AG08395 (cell line): ENCODE measurements at regions not wholly inside any gene's neighbourhood (a gene's known extent, or its start where the extent isn't known, plus 50 kb on each side); places are given as distances from the start of the nearest gene placed in this dataset.
"Not testable (repeated sequence)": the region's sequence is repeated elsewhere in the genome, so short reads cannot be mapped to it uniquely, and the experiment has no call there.

Experiments used
- DNase-seq: peaks from one replicate; pipeline ENCODE4 v3.0.0; 2012; ENCODE audit warnings: mixed read lengths, low spot score

DNA sequence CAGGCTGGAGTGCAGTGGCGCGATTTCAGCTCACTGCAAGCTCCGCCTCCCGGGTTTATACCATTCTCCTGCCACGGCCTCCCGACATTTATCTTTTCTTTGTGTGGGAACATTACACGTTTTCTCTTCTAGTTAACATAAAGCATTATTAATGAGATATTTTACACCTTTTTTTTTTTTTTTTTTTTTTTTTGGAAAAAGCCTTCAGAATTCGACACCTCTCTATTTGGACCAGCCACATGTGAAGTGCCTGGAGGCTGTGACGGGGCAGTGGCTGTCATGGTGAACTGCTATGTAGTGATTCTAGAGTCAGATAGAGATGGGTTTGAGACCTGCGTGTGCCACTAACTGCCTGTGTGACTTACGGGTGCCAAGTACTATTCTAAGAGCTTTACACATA, 64.3 kb downstream of the SMIM38 start:
- DNase-seq, result no peak

DNA sequence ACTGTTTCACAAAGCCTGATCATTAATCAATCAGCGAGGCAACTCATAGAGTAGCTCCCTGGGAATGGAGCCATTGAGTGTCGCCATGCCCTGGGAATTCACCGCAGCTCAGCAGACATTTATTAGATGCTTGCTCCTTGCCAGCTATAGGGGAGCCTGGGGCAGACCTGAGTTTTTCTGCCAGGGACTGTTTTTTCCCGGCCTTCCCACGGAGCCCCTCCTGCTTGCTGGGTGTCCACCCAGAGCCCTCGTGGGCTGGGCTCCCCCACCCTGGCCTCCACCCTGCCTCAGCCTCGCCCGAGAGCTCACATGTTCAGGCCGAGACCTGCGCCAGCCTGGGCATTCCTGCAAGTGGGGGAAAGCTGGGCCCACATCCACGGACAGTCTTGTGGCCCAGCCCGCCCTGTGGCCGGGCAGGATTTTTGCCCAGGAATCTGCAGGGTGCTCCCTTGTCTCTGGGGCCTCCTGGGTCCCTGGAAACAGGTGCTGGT, 64.9 kb downstream of the SMIM38 start:
- DNase-seq, result no peak

DNA sequence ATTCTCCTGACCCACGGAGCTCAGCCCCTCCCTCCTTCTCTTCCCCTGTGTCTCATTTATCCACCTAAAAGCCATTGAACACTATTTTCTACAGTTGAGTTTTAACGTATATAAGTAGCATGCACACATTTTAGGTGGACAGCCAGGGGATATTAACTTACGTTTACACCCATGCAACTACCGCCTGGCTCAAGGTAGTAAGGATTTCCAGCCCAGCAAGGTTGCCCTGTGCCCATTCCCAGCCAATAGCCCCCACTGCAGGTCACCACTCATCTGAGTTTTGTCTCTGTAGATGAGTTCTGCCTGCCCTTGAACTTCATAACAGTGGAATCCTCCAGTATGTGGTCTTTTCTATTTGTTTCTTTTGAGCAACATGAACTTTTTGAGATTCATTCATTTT, 65.4 kb downstream of the SMIM38 start:
- DNase-seq, result no peak

DNA sequence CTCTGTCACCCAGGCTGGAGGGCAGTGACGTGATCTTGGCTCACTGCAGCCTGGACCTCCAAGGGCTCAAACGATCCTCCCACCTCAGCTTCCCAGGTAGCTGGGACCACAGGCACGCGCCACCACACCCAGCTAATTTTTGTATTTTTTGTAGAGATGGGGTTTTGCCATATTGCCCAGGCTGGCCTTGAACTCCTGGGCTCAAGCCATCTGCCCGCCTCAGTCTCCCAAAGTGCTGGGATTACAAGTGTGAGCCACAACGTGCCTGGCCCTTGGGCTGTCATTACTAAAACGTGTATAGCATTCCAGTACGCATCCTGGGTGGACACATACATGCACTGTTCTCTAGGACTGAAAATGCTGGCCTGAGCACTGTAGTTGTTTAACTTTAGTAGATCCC, 65.9 kb downstream of the SMIM38 start:
- not testable (repeated sequence) for DNase-seq

DNA sequence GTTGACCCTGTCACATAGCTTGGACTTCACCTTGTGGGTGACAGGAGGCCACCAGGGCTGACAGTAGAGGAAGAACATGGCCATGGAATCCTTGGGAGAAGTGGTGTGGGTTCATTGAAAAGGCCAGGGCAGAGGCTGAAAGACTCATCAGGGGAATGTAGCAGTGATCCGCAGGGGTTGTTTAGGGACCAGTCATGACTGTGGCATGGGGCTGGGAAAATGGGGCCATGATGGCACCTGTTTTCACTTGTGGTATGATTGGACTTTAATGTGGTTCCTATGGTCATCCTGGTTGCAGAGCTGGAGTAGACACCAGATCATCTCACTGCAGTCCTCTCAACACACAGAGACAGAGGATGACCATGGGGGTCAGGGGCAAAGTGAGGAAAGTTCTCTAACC, 66.7 kb upstream of the MYEOV start:
- no peak for DNase-seq

DNA sequence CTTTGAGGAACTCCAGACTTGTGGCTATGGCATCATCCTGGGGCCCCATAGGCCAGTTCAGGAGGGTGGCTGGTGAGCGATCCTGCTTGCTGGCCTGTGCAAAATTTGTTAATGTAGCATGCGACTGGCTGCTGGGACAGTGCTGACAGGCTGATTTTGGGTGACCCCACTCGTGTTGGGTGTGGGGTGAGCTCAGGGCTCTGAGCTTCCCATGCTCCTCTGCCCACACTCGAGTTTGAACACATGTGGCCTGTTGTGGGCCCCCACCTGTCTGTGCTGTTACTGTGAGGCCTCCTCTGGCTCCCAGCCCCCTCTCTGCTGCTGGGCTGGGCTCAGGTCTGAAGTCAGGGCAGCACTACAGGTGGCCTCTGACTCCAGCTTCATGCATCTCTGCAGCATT, 64.4 kb upstream of the MYEOV start:
- no peak for DNase-seq

DNA sequence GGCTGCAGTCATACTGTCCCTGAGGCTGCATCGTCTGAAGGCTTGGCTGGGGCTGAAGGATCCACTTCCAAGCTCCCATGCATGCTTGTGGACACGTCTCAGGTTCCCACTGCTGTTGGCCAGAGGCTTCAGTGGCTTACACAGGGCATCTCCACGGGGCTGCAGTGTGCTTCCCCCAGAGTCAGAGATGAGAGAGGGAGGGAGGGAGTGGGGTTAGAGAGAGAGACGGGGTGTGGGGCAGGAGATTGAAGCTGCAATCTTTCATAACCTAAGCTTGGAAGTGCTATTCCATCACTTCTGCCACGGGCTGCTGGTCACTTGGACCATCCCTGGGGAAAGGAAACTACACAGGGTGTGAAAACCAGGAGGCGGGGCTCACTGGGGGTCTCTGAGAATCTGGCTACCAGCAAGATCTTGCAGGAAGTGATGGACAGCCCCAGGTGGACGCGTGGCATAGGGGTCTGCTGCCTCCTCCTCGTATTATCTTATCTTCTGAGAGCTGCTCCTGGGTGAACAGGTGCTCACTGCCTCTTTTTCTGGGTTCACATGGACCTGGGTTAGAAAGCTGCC, 63.0 kb upstream of the MYEOV start:
- no peak for DNase-seq

DNA sequence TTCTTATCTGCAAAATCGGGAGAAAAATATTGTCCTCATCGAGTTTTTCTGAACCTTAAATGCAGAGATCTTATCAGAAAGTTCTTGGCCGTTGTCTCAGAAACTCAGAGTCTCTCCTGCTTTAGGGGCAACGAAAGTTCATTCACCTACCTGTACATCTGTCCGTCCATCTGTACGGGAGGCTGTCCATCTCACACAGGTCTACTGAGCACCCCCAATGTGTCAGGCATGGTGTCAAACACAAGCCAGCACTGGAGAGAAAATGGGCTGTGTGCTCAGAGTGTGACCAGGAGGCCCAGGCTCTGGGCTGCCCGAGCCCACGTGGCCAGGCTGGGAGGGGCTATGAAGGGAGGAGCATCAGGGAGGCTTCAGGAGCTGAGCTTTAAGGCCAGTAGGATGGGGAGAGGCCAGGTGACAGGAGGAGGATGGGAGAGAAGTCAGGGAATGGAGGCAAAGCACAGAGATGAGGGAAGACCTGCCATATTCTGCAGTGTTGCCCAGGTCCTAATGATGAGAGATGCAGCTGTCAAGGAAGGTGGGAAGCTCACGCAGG, 62.4 kb upstream of the MYEOV start:
- no peak for DNase-seq

DNA sequence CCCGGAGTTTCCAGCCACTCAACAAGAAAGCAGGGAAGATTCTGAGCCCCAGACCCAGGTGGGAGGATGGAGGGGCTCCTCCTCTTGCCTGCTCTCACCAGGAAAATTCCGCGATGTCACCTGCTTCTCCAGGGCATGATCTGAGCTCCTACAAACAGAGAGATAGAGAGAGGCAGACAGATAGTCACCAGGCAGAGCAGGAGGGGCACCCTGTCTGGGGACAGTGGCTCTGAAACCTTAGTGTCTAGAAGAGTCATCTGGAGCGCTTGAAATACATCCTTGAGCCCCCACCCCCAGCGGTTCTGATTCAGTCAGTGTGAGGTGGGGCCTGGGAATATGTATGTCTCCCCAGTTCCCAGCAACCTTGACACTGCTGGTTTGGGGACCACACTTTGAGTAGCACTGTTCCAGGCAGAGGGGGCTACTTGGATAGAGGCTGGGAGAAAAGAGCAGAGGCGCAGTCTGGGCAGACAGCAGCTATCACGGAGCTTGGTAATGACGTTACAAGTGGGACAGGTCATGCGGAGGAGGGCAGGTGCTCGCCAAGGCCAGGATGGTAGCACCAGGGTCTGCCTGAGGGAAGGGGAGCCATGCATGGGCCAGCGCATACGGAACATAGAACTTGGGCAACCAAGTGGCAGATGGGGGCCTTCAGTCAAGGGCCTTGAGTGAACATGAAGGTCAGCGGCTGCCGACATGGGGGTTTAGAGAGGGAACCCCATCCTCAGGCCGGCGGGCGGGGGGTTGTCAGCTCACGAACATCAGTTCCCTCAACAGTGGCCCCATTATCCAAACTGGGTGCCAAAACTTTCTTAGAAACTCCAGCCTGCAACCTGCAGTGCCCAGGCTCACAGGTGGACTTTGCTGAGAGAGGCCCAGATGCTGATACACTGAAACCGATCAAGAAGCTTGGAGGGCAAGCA, 60.9 kb upstream of the MYEOV start:
- DNase-seq, result no peak

DNA sequence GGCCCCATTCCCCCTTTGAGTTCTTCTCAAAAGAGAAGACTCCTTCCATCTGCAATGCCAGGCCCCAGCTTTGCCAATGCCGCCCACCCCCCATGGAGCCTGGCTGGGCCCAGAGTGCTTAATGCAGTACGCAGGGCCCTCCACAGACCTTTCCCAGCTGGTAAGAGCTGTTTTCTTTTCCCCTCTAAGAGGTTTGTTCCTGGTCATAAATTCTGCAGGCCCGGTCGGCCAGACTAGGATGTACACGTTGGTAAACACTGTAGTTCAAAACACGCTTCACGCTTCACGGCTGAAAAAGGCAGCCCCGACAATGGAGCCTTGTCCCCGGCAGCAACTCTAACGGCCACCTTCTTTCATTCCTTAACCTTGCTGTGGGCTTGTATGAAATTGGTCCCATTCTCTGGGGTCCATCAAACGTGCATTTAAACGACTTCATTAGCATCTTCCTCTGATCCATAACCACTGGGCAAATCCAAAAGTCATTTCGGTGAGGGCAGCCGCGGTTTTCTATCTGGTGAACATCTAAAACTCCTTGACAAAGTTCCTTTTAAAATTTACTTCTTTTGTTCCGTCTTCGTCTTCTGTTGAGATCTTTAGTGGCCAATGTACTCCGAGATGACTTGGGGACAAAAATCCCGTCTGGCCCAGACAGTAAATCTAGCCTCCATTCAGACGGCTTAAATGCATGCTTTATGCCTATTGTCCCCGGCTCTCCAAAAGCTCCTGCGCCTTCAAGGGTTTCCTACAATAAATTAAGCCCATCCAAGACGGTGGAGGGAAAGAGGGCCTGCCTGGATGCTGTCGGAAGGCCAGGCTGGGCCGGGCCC, 60.0 kb upstream of the MYEOV start:
- DNase-seq, result no peak

DNA sequence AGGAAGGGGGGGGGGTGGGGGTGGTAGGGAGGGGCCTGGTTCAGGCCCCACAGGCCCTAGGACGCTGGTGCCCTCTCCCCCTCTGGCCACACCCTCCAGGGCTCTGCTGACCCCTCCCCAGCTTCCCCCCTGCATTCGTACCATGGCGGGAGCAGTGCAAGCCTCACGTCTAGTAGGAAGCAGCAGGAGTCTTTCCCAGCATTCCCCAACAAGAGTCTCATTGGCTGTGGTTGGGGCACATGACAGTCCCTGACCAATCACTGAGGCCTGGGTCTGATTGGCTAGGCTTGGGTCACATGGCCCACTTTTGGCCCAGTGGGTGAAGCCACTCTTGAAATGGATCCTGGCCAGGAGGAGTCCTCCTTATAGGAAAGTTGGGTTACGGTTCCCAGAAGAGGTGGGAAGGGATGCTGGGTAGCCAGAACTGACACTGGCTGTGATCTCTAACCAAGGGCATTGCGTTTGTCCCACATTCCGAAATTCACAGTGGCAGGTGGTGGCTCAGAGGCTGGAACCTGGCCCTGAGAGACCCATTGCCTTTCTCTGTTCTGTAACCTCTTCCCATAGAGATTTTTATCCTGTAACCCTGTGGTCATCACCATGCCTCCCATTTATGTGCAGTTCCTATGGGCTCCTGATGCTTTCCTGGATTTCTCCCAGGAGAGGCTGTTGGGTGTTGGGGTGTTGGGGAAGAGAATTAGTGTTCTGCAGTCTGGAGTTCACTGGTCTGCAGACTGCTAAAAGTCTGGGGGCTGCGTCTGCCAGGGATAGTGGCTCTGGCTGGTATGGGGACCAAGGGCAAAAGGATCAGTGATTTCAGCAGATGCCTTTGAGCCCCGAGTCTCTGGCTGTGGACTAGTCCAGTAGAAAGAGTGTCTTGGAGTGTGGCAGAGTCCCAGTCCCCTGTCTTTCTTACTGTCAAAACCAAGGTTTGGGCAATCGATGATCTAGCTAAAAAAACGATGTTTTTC, 58.9 kb upstream of the MYEOV start:
- no peak for DNase-seq

DNA sequence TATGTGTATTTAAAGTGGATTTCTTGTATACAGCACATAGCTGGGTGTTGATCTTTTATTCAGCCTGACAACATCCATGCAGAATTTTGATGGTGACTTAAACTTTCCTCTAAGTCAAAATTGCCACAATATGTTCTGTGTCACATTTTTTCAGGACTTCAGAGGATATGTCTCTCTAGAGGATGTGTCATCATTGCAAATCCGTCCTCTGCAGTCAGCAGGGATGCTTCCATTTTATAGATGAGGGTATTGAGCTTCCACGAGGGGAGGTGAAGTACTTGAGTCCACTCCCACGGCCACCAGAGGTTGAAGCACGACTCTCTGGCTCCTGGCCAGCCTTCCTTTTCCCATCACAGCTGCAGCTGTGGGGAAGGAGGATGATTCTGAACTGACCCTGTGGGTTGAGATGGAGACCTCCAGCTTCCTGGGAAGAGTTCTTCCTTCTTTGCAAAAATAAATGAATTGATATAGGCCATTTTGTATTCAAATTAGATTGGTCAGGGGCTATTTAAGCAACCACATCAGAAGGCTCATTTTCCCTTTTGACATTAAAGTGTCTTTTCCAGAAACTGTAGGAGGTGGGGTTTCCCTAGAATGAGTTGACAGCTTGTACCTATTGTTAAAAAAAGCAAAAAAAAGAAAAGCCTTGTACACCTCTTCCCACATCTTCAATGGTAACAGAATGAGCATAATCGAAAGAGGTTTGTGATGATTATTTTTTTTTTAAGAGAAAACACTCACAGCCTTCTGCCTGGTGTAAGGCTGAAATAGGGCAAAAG, 55.2 kb upstream of the MYEOV start:
- no peak for DNase-seq

DNA sequence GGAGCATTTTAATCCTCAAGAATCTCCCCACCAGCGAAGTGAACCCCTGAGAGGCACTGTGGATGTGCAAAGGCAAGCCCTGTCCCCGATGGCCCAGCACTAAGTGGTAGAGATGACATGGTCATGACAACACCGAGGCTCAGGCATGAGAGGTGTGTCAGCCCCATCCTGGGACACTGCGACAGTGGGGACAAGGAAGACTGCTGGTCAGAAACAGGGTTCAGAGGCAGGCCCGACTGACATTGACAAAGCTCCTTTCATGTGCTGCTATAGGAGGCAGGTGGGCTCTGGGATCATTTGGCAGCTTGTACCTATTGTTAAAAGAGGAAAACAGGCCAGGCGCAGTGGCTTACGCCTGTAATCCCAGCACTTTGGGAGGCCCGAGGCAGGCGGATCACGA, 54.3 kb upstream of the MYEOV start:
- no peak for DNase-seq

DNA sequence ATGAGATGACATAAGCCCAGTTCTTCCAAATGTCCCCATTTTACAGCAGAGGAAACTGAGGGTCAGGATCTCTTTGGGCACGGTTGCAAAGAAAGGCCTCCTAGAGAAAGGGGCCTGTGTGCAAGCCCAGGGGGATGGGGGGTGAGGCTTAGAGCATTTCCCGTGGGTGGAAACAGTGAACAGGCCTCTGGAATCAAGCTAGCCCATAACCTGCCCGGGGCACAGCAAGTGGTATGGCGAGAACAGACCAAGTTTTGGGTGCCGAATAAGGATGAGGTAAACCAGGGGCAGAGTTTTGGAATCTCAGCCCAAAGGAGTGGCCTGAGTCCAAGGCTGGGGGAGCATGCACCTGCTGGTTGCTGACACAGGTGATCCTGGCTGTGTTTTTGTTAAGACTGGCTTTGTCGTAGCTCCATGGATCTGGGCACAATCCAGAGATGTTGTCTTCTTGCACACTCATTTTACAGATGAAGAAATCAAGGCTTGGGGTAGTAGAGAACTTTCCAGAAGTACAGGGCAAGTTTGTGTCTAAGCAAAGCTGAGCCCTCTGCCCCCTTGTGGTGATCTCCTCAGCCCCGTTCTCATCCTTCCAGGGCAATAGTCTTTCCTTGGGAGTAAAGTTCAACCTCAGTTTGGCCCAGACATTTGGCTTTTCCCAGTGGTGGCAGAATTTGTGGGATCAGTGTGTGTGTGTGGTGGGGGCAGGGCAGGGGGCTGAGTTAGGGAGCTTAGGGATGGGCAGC, 53.5 kb upstream of the MYEOV start:
- no peak for DNase-seq

DNA sequence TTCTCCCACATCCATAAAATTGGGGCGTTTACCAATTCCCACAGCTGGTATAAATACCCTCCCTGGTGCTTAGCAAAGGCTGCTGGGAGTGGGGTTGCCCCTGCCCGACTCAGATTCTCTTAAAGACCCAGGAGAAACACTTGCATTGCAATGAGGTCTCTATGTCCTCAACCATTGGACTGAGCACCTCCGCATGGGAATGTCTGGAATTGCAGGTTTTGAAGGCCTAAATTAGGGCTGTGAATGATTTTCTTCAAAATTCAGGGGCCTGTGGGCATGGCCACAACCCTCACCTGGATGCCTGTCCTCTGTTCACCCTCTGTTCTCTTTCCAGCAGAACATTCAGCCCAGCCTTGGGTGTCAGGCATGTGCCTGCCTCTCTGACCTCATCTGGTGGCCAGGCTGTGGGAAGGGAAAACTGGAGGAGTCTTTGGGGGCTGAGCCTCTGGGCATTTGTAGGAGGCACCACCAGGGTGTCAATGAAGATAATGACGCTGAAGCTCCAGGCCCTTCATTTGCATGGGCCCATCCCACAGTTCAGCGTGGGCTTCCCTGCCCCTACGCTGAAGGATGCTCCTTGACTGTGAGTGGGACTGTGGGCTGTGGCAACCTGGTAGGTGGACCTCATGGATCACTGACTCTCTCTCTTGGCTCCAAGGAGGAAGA, 52.7 kb upstream of the MYEOV start:
- DNase-seq, result no peak

DNA sequence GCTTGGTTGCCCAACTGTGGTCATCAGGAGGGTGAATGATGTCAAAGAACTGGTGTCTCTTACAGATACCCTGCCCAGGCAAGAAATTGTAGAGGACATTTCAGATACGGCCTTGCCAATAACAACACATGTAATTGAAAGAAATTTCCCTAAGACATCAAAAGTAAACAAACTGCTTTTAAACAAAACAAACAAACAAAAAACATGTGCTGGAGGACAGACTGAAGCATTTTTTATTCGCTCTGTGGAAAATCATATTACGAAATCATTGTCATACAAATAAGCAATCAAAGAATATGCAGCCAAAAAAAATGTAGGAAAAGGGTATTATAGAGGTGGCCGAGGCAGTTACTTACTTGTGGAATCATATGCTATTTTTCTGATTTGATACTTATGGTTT, 52.1 kb upstream of the MYEOV start:
- no peak for DNase-seq

DNA sequence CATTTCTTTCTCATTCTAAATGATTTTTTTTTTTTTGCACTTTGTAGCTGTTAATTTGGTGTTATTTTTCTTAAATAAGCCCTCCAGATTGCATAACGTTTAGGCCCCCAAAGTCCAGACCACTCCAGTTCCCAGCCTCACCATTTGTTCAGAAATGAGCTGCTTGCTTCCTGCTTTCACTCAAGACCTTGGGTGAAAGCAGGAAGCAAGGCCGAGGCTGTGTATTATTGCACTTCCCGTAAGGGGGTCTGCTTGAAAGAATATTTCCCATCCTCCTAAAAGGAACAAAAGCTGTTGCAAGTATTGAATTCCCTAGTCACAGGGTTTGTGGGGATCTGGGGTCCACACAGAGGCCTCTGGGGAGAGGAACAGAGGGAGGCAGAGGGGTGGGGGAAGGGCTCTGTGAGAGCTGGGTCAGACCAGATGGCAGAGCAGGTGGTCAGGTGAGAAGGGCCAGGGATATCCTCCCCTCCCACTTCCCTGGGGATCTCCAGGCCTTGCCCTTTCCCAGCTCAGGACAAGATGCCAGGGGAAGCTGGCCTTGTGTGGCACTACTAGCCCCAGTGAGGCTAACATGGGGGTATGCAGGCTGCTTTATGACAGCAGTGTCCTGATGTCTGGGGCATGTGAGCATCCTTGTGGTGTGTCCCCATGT, 51.6 kb upstream of the MYEOV start:
- no peak for DNase-seq

DNA sequence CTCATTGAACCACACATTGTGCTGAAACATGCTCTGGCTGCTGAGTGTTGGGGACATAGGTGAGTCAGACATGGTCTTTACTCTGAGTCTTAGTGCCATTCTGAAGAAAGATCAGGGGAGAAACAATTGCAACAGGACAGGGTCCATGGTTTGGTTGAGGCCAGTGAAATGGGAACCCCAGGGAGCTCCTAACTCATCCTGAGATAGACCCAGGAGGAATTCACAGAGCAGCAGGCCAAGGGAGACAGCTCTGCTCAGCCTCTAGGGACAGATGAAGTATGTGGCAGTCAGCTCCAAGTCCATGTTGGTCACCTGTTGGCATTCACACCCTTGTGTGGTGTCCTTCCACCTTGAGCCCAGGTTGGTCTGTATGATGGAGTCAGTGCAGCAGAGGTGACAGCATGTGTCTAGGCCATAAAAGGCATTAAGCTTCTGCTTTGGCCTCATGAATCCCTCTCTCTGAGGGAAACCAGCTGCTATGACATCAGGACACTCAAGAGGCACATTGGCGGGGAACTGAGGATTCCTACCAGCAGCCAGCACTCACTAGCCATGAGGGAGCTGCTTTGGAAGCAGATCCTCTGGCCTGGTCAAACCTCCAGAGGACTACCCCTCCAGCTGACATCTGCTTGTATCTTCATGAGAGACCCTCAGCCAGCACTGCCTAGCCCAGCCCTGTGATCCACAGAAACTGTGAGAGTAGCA, 50.3 kb upstream of the MYEOV start:
- DNase-seq, result no peak
